Dermis microvascular lymphatic vessel endothelial cell (primary cell): ENCODE measurements at regions not wholly inside any gene's neighbourhood (a gene's known extent, or its start where the extent isn't known, plus 50 kb on each side); places are given as distances from the start of the nearest gene placed in this dataset.

ENCODE experiments used
- DNase-seq, 2 donors: peaks; one replicate each; pipeline versions ENCODE4 v3.0.0 to v3.0.0-alpha.2; 2010; ENCODE audit warnings: low read depth in 2 of 2

- no peak for DNase-seq
Observed at GRCh38 chr6:84525907-84526306, 238.5 kb downstream of the TBX18 start.

GRCh38 chr6:84524636-84525035 is 239.8 kb downstream of the TBX18 start:
- no peak for DNase-seq

- DNase-seq, result peak in 1 of 2 donors; percentile 44
Observed at GRCh38 chr6:84522135-84522549, 242.3 kb downstream of the TBX18 start.

- no peak for DNase-seq
Observed at GRCh38 chr6:84521511-84521910, 242.9 kb downstream of the TBX18 start.

GRCh38 chr6:84517741-84518530 is 246.5 kb downstream of the TBX18 start:
- no peak for DNase-seq

- no peak for DNase-seq
Observed at GRCh38 chr6:84516154-84516553, 248.2 kb downstream of the TBX18 start.

GRCh38 chr6:84515067-84515466 is 249.3 kb downstream of the TBX18 start:
- no peak for DNase-seq

GRCh38 chr6:84514089-84514971 is 250.1 kb downstream of the TBX18 start:
- no peak for DNase-seq

GRCh38 chr6:84512391-84512790 is 252.0 kb downstream of the TBX18 start:
- DNase-seq, result no peak

GRCh38 chr6:84511929-84512328 is 252.5 kb downstream of the TBX18 start:
- no peak for DNase-seq

- no peak for DNase-seq
Observed at GRCh38 chr6:84508981-84509380, 255.4 kb downstream of the TBX18 start.

GRCh38 chr6:84508334-84508733 is 256.1 kb downstream of the TBX18 start:
- DNase-seq, result no peak

- DNase-seq, result no peak
Observed at GRCh38 chr6:84504025-84504424, 260.4 kb downstream of the TBX18 start.

- no peak for DNase-seq
Observed at GRCh38 chr6:84501315-84501714, 263.1 kb downstream of the TBX18 start.

GRCh38 chr6:84500726-84501125 is 263.7 kb downstream of the TBX18 start:
- no peak for DNase-seq

GRCh38 chr6:84498905-84499304 is 265.5 kb downstream of the TBX18 start:
- DNase-seq, result no peak

- DNase-seq, result peak; percentile 45 to 69
Observed at GRCh38 chr6:84492241-84493165, 265.1 kb upstream of the CEP162 start.

GRCh38 chr6:84489598-84489997 is 262.2 kb upstream of the CEP162 start:
- DNase-seq, result no peak

GRCh38 chr6:84486526-84486925 is 259.1 kb upstream of the CEP162 start:
- DNase-seq, result peak in 1 of 2 donors; percentile 60

- no peak for DNase-seq
Observed at GRCh38 chr6:84469144-84469543, 241.7 kb upstream of the CEP162 start.

GRCh38 chr6:84467296-84467695 is 239.9 kb upstream of the CEP162 start:
- DNase-seq, result no peak

- DNase-seq, result peak; percentile 60 to 85
Observed at GRCh38 chr6:84466511-84466910, 239.1 kb upstream of the CEP162 start.
